PC-9 (cell line): ENCODE measurements at regions not wholly inside any gene's neighbourhood (a gene's known extent, or its start where the extent isn't known, plus 50 kb on each side); places are given as distances from the start of the nearest gene placed in this dataset.

Experiments
- BruUV-seq: library from RNA; stranded (reverse); fragments of 400-500 nt; replicated peaks from 2 replicates; lab custom pipeline; 2021; lab: Mats Ljungman, UMichigan
- CTCF ChIA-PET: fragments of 300-600 bp; sonication (Branson Sonifier 250); formaldehyde crosslinking; loops from one replicate; lab custom pipeline; 2022; ENCODE audit warnings: antibody characterized with exemption; lab: Charles Lee
- POLR2A ChIA-PET: fragments of 300-600 bp; sonication (Branson Sonifier 250); formaldehyde crosslinking; loops from one replicate; lab custom pipeline; 2022; ENCODE audit warnings: antibody characterized with exemption; ENCODE audit not compliant: unreplicated experiment; lab: Charles Lee
- DNase-seq, 2 experiments: peaks; one replicate each; pipeline versions ENCODE4 v3.0.0 to v3.0.0-alpha.2; 2015 to 2022; ENCODE audit warnings: mixed read lengths in 1 of 2
- H2AFZ ChIP-seq: fragments of 200-600 bp; sonication (generic); 2 replicates; pipeline ENCODE4 v1.8.1; 2017; ENCODE audit warnings: antibody characterized with exemption
- H3F3A ChIP-seq: fragments of 200-600 bp; sonication (generic); 2 replicates; pipeline ENCODE4 v1.8.1; 2017; ENCODE audit warnings: antibody characterized with exemption, mild to moderate bottlenecking, low read depth; ENCODE audit not compliant: insufficient read depth
- H3K27ac ChIP-seq: fragments of 200-600 bp; sonication (generic); 2 replicates; pipeline ENCODE4 v1.6.1; 2016; ENCODE audit warnings: mixed run types
- H3K27me3 ChIP-seq: fragments of 200-600 bp; sonication (generic); 2 replicates; pipeline ENCODE4 v1.6.1; 2016; ENCODE audit warnings: low read depth, mixed run types; ENCODE audit not compliant: insufficient read depth
- H3K36me3 ChIP-seq: fragments of 200-600 bp; sonication (generic); 2 replicates; pipeline ENCODE4 v1.6.1; 2016; ENCODE audit warnings: low read depth, mixed run types
- H3K4me1 ChIP-seq: fragments of 200-600 bp; sonication (generic); replicated peaks from 2 replicates; pipeline ENCODE4 v1.6.1; 2016; ENCODE audit warnings: mixed run types; ENCODE audit not compliant: insufficient read depth
- H3K4me2 ChIP-seq: fragments of 200-600 bp; sonication (generic); 2 replicates; pipeline ENCODE4 v1.6.1; 2017; ENCODE audit warnings: mixed run types
- H3K4me3 ChIP-seq: fragments of 200-600 bp; sonication (generic); 2 replicates; pipeline ENCODE4 v1.6.1; 2016; ENCODE audit warnings: mixed run types
- H3K79me2 ChIP-seq: fragments of 200-600 bp; sonication (generic); 2 replicates; pipeline ENCODE4 v1.6.1; 2017; ENCODE audit warnings: low read depth, mixed run types
- H3K9me2 ChIP-seq: fragments of 200-600 bp; sonication (generic); 2 replicates; pipeline ENCODE4 v1.8.1; 2017; ENCODE audit warnings: mild to moderate bottlenecking; ENCODE audit not compliant: insufficient read depth
- H3K9me3 ChIP-seq: fragments of 200-600 bp; sonication (generic); 2 replicates; pipeline ENCODE4 v1.8.1; 2016; ENCODE audit warnings: low read depth; ENCODE audit not compliant: insufficient read depth
- H4K20me1 ChIP-seq: fragments of 200-600 bp; sonication (generic); 2 replicates; pipeline ENCODE4 v1.8.1; 2017; ENCODE audit not compliant: insufficient read depth
- CTCF ChIP-seq: fragments of 200-600 bp; sonication (generic); conservative IDR thresholded peaks from 2 replicates; pipeline ENCODE4 v1.6.1; 2017; ENCODE audit warnings: mixed run types, antibody characterized with exemption, mild to moderate bottlenecking, moderate library complexity
- EZH2 ChIP-seq: fragments of 200-600 bp; sonication (generic); IDR thresholded peaks from 2 replicates; pipeline ENCODE4 v1.8.0; 2017; ENCODE audit warnings: antibody characterized with exemption, low read depth
- intact Hi-C: fragments of 100-400 bp; cut with micrococcal nuclease; formaldehyde crosslinking; loops from one replicate; pipeline ENCODE4 v1.10.0; 2022; ENCODE audit not compliant: unreplicated experiment

- Histone ChIP-seq H3K36me3 (no peaks in the 10 kb centered on the region), H3K79me2 (no peaks in the 10 kb centered on the region), H3F3A (no peaks in the 10 kb centered on the region), H3K4me2 (no peak overlapping the region), H3K27me3 (no peaks in the 10 kb centered on the region), H3K27ac (no peak overlapping the region), H3K9me2 (no peaks in the 10 kb centered on the region), H2AFZ (no peak overlapping the region), H3K9me3 (no peaks in the 10 kb centered on the region), H3K4me1 (no peaks in the 10 kb centered on the region), H4K20me1 (no peaks in the 10 kb centered on the region), H3K4me3 (no peak overlapping the region)
- no TSS peak for BruUV-seq
- POLR2A ChIA-PET = no interaction called here
- no peak for DNase-seq
- TF ChIP-seq EZH2 (no peak), CTCF (no peak)
- intact Hi-C loops = no loop called here
- CTCF ChIA-PET = no interaction called here
These were observed 166.7 kb downstream of the LTN1 start for GRCh38 chr21:28826021-28826420.

DNA sequence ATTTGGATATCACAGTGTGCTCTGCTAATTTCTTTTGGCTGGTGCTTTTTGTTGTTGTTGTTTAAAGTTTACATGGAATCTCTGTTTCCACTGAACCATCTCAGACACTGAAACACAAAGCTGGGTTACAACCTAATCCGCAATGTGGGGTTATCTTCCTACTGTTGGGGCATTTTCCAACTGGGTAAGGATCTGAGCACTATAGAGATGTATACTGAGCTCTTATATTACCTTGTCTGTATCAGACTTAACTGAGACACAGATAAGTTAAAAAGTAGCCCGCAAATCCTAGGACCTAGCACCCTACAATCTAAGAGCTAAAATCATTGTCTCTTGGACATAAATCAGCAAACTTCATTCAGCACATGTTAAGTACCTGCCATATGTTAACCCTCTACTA is 169.2 kb downstream of the LTN1 start:
- Histone ChIP-seq H3K4me1 (no peaks in the 10 kb centered on the region), H3K4me3 (no peak overlapping the region), H3K36me3 (no peaks in the 10 kb centered on the region), H3K9me2 (no peaks in the 10 kb centered on the region), H4K20me1 (no peaks in the 10 kb centered on the region), H2AFZ (no peak overlapping the region), H3F3A (no peaks in the 10 kb centered on the region), H3K4me2 (no peak overlapping the region), H3K27ac (no peak overlapping the region), H3K27me3 (no peaks in the 10 kb centered on the region), H3K79me2 (no peaks in the 10 kb centered on the region), H3K9me3 (no peaks in the 10 kb centered on the region)
- TF ChIP-seq EZH2 (no peak), CTCF (no peak)
- BruUV-seq = no TSS peak
- ChIA-PET CTCF (no interaction called here), POLR2A (no interaction called here)
- intact Hi-C loops = no loop called here
- DNase-seq = no peak

DNA sequence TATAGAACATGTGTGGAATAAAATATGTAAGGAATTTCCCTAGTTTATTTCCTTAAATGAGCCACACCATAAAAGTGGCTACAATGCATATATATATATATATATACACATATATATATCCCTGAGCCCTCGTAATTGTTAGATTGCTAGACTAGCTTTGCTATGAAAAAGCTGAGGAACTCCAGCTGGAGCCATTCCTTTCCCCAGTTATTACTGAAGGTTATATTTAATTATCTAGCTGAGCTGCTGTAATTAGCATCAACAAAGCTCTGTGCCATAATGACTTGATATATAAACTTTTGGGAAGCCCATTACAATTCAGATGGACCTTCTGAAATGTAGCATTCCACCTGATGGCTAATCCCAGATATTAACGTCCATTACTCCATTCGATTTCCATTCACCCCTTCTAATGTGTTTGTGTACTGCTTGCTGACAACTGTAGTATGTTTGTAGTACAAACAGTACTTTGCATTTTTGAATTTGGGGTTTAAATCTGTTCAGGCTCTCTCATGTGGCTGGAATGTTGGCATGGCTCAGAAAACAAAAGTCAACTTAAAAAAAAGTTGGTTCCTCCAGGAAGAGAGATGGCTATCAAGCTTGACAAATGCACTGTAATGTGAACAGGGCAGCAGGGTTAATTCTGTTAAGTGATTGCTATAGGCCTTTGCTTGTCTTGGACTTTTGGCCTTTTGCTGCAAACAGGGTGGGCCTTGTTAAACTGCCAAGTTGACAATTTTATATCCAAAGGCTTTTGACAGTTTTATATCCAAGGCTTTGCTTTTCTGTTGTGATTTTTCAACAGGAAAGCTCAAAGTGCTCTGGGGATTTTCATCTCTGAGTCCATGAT is 170.0 kb downstream of the LTN1 start:
- CTCF ChIA-PET = no interaction called here
- H2AFZ ChIP-seq = no peak overlapping the region
- peak; percentile 11 to 45 for DNase-seq

More for the DNA sequence above, 170.0 kb downstream of the LTN1 start:
- H3K79me2 ChIP-seq = no peaks in the 10 kb centered on the region
- no peaks in the 10 kb centered on the region for H3K9me3 ChIP-seq
- H3K4me3 ChIP-seq = no peak overlapping the region
- H4K20me1 ChIP-seq = no peaks in the 10 kb centered on the region
- H3K9me2 ChIP-seq = no peaks in the 10 kb centered on the region
- H3K27ac ChIP-seq = no peak overlapping the region
- H3K4me1 ChIP-seq = no peaks in the 10 kb centered on the region
- intact Hi-C loops = no loop called here
- TF ChIP-seq CTCF (no peak), EZH2 (no peak)
- H3K4me2 ChIP-seq = no peak overlapping the region
- BruUV-seq = no TSS peak
- H3K27me3 ChIP-seq = no peaks in the 10 kb centered on the region
- H3K36me3 ChIP-seq = no peaks in the 10 kb centered on the region
- no peaks in the 10 kb centered on the region for H3F3A ChIP-seq
- POLR2A ChIA-PET = no interaction called here
